ENCODE measurements at regions not wholly inside any gene's neighbourhood (a gene's known extent, or its start where the extent isn't known, plus 50 kb on each side); places are given as distances from the start of the nearest gene placed in this dataset.

- Mint-ChIP-seq H3K27me3 (ENCODE audit: unreplicated experiment) (no peaks in the 10 kb centered on the region), H3K4me1 (ENCODE audit: low read depth, unreplicated experiment) (no peaks in the 10 kb centered on the region), H3K36me3 (ENCODE audit: unreplicated experiment) (no peaks in the 10 kb centered on the region), H3K4me3 (ENCODE audit: unreplicated experiment) (no peak overlapping the region), H3K9me3 (ENCODE audit: unreplicated experiment) (no peaks in the 10 kb centered on the region), H3K27ac (ENCODE audit: unreplicated experiment) (no peak overlapping the region)
- TF ChIP-seq, protein P1, sequence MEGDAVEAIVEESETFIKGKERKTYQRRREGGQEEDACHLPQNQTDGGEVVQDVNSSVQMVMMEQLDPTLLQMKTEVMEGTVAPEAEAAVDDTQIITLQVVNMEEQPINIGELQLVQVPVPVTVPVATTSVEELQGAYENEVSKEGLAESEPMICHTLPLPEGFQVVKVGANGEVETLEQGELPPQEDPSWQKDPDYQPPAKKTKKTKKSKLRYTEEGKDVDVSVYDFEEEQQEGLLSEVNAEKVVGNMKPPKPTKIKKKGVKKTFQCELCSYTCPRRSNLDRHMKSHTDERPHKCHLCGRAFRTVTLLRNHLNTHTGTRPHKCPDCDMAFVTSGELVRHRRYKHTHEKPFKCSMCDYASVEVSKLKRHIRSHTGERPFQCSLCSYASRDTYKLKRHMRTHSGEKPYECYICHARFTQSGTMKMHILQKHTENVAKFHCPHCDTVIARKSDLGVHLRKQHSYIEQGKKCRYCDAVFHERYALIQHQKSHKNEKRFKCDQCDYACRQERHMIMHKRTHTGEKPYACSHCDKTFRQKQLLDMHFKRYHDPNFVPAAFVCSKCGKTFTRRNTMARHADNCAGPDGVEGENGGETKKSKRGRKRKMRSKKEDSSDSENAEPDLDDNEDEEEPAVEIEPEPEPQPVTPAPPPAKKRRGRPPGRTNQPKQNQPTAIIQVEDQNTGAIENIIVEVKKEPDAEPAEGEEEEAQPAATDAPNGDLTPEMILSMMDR (IDR thresholded peaks at IDR 0.05; ENCODE audit: partially characterized antibody, unreplicated experiment), result no peak
- no peak for DNase-seq
Measured at GRCh38 chr5:89942171-89942570, 467.4 kb downstream of the CETN3 start.

- Mint-ChIP-seq H3K36me3 (ENCODE audit: unreplicated experiment) (no peaks in the 10 kb centered on the region), H3K4me1 (ENCODE audit: low read depth, unreplicated experiment) (no peaks in the 10 kb centered on the region), H3K4me3 (ENCODE audit: unreplicated experiment) (no peak overlapping the region), H3K27ac (ENCODE audit: unreplicated experiment) (no peak overlapping the region), H3K9me3 (ENCODE audit: unreplicated experiment) (no peaks in the 10 kb centered on the region), H3K27me3 (ENCODE audit: unreplicated experiment) (no peaks in the 10 kb centered on the region)
- DNase-seq, result no peak
- TF ChIP-seq, protein P1 (IDR thresholded peaks at IDR 0.05; ENCODE audit: partially characterized antibody, unreplicated experiment), result no peak
Measured at GRCh38 chr5:89936576-89936975, 473.0 kb downstream of the CETN3 start.

DNA sequence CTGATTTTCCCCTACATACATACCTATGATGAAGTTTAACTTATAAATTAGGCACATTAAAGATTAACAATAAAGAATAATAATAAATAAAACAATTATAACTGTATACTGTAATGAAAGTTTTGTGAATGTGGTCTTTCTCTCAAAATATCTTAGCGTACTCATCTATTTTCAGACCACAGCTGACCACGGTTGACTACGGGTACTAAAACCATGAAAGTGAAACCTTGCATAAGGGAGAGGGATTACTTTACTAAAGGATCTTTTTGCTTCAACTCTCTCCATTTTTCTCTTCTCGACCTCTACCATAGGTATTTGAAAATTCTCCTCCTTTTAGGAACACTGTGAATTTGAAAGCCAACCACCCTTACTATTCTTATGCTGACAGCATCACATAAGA lies 475.5 kb downstream of the CETN3 start:
- TF ChIP-seq, protein P1 (IDR thresholded peaks at IDR 0.05; ENCODE audit: partially characterized antibody, unreplicated experiment), result no peak
- no peak overlapping the region for H3K4me3 Mint-ChIP-seq (ENCODE audit: unreplicated experiment)
- no peaks in the 10 kb centered on the region for H3K36me3 Mint-ChIP-seq (ENCODE audit: unreplicated experiment)
- H3K4me1 Mint-ChIP-seq (ENCODE audit: low read depth, unreplicated experiment), result no peaks in the 10 kb centered on the region
- no peak overlapping the region for H3K27ac Mint-ChIP-seq (ENCODE audit: unreplicated experiment)
- no peak for DNase-seq
- no peaks in the 10 kb centered on the region for H3K9me3 Mint-ChIP-seq (ENCODE audit: unreplicated experiment)
- no peaks in the 10 kb centered on the region for H3K27me3 Mint-ChIP-seq (ENCODE audit: unreplicated experiment)

GRCh38 chr5:89932771-89933181 lies 476.8 kb downstream of the CETN3 start:
- H3K4me3 Mint-ChIP-seq (ENCODE audit: unreplicated experiment), result no peak overlapping the region
- H3K9me3 Mint-ChIP-seq (ENCODE audit: unreplicated experiment), result no peaks in the 10 kb centered on the region
- DNase-seq, result no peak
- no peaks in the 10 kb centered on the region for H3K36me3 Mint-ChIP-seq (ENCODE audit: unreplicated experiment)
- H3K27me3 Mint-ChIP-seq (ENCODE audit: unreplicated experiment), result no peaks in the 10 kb centered on the region
- H3K27ac Mint-ChIP-seq (ENCODE audit: unreplicated experiment), result no peak overlapping the region
- TF ChIP-seq, protein P1 (IDR thresholded peaks at IDR 0.05; ENCODE audit: partially characterized antibody, unreplicated experiment), result no peak
- no peaks in the 10 kb centered on the region for H3K4me1 Mint-ChIP-seq (ENCODE audit: low read depth, unreplicated experiment)

DNA sequence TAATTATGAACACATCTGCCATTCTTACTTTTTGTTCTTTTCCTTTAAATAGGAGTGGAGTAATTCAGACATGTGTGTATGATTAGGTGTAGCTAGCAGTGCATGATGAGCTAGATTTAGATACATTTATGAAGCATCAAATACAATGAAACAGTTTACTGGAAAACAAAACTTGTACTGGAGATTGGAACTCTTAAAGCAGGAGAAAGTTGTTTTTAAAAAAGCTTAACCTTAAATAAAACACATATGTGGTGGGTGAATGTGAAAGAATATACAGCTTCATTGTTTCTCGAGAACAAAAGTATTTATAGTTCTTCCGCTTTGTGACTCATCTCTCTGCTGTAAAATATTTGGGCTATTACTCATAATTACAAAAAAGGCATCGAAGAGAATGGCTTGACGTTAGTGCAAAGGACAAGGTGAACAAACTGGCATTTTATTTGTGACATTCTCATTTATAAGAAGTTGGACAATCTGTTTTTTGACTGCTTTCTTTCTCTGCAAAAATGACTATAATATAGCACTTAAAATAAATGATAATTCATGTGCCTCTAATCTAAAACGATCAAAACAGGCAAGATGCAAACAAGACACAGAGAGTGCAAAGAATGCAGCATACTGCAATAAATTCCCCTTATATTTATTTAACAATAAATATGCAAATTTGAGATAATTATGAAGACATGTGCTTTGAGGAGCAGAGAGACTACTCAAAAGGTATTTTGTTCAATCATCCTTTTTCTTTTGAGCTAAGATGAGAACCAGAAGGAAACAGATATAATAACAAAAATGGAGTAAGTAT lies 478.8 kb downstream of the CETN3 start:
- H3K4me1 Mint-ChIP-seq (ENCODE audit: low read depth, unreplicated experiment), result no peaks in the 10 kb centered on the region
- DNase-seq, result no peak

More for the DNA sequence above, 478.8 kb downstream of the CETN3 start:
- TF ChIP-seq, protein P1 (IDR thresholded peaks at IDR 0.05; ENCODE audit: partially characterized antibody, unreplicated experiment), result no peak
- Mint-ChIP-seq H3K9me3 (ENCODE audit: unreplicated experiment) (no peaks in the 10 kb centered on the region), H3K4me3 (ENCODE audit: unreplicated experiment) (no peak overlapping the region), H3K27ac (ENCODE audit: unreplicated experiment) (no peak overlapping the region), H3K36me3 (ENCODE audit: unreplicated experiment) (no peaks in the 10 kb centered on the region), H3K27me3 (ENCODE audit: unreplicated experiment) (no peaks in the 10 kb centered on the region)
